HG03045 (cell line): ENCODE measurements at regions not wholly inside any gene's neighbourhood (a gene's known extent, or its start where the extent isn't known, plus 50 kb on each side); places are given as distances from the start of the nearest gene placed in this dataset.

Source experiments
- ATAC-seq: cut with Tn5 transposase; IDR thresholded peaks from one replicate; pipeline ENCODE4 v1.9.1; 2021; ENCODE audit warnings: mild to moderate bottlenecking, moderate library complexity; ENCODE audit not compliant: unreplicated experiment

GRCh38 chr21:17987382-17988101 lies 168.4 kb upstream of the C21orf91 start:
- no peak for ATAC-seq

DNA sequence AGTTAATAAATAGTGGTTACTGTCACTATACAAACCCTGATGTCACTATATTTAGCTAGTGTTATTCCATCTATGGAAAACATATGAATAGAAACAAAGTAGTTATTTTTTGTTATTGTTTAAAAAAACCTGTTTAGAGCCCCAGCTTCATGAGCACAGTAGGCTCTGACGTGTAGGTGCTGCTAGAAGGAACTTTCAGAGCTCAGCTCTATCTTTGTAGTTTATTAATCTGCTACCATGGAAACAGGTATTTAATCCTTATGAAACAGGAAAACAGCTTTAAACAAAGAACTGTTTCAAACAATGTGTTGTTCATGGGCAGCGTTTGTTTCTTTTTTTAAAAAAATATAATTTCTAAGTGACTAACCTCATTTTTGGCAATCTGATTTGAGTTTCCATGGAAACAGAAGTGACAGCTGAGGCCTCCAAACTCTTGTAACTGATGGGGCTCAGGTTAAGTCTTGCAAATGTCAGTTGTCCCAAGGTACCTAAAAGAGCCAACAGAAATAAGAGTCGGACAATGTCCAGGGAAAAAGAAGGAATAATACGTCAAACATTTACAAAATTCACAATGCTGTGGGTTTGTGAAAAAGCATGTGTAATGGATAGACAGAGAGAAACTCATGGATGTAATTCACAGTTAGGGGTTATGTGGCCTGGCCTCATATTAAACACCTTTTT lies 162.0 kb upstream of the C21orf91 start:
- ATAC-seq: no peak

GRCh38 chr21:17979763-17980162 lies 160.6 kb upstream of the C21orf91 start:
- no peak for ATAC-seq

GRCh38 chr21:17978895-17979294 lies 159.7 kb upstream of the C21orf91 start:
- no peak for ATAC-seq

DNA sequence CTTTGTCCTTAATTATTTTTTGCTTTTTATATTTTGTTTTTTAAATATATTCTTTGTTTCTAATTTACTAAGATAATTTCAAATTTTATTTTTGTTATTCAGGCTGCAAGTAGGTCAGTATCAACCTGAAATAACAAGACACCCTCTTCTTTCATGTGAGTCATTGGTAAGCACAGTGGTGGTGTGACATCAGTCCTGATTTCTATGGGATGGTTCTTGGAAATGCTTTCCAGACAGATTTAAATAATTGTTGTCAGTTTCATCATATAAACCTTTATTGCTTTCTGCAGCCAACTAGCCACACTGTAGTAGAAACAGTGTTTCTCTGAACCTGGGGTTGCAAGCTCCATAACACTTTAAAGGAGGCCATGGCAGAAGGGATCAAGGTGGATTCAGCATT lies 157.5 kb upstream of the C21orf91 start:
- no peak for ATAC-seq

DNA sequence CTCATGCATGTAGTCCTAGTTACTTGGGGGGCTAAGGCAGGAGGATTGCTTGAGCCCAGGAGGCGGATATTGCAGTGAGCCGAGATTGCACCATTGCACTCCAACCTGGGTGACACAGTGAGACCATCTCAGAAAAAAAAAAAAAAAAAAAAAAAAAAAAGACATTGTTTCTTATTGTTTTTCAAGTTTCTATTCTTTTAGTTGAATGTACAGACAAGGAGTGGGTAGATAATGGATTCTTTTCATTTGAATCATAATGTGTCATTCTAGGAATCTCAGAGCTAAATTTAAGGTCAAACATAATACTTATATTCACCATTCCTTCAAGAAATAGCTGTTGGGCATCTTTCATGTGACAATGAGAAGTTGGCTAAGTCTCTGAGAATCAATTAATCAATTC lies 157.0 kb upstream of the C21orf91 start:
- ATAC-seq: no peak

GRCh38 chr21:17967319-17967718 lies 148.2 kb upstream of the C21orf91 start:
- no peak for ATAC-seq

GRCh38 chr21:17964716-17965115 lies 145.6 kb upstream of the C21orf91 start:
- no peak for ATAC-seq

DNA sequence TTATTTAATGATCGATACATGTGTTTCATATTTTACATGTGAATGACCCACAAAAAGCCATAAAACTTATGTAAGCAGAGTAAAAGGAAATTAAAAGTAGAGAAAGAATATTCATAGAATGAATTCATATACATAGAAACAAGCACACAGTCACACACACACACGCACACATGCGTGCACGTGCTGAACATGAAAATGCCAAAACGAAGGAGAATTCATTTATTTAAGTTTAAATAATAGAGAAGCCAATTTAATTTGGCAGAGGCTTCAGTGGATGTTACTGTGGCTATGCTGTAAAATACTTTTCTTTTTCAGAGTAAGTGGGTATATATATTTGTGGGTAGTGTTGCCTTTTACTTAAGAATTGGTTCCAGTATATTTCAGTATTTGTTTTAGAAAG lies 145.0 kb upstream of the C21orf91 start:
- no peak for ATAC-seq

- ATAC-seq: no peak
Observed at GRCh38 chr21:17950591-17950990, 131.4 kb upstream of the C21orf91 start.

DNA sequence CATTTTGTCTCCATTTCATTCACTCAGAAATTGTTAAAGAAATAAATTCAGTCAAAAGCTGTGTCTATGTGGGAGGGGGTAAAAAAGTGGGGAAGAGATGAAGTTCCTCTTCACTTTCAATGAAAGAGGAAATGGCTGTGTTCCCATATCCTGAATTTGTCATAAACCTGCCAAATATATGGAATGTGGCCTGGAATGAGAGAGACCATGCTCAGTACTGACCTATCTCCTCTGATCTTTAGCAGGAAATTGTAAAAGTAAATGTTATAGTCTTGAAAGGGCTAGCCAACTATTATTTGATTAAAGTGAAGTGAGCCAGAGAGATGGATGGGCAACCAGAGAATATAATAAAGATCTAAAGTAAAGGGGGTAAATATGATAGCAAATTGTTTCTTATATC lies 130.3 kb upstream of the C21orf91 start:
- ATAC-seq: no peak

GRCh38 chr21:17947531-17947930 lies 128.4 kb upstream of the C21orf91 start:
- no peak for ATAC-seq

GRCh38 chr21:17931080-17931479 lies 111.9 kb upstream of the C21orf91 start:
- ATAC-seq: no peak

GRCh38 chr21:17930093-17930492 lies 110.9 kb upstream of the C21orf91 start:
- ATAC-seq: no peak

DNA sequence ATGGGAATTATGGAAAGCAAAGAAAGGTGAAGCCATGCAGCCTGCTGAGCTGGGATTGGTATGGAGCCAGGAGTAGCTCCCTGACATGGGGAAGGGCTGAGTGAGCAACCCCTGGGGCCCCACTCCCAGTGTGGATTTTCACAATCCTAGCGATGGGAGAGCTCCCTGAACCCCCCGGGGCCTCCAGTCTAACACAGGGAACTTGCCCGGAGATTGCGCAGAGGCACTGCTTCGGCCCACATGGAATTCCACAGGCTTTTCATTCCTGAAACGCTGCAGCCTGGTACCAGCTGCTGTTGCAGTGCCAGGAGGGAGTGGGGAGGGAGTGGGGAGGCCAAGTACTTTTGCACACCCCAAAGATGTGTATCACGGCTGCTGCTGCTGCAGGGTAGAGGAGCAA lies 110.4 kb upstream of the C21orf91 start:
- no peak for ATAC-seq

GRCh38 chr21:17925899-17926298 lies 106.7 kb upstream of the C21orf91 start:
- no peak for ATAC-seq

GRCh38 chr21:17925000-17925610 lies 105.9 kb upstream of the C21orf91 start:
- ATAC-seq: peak; percentile 95

GRCh38 chr21:17921579-17922530 lies 102.7 kb upstream of the C21orf91 start:
- ATAC-seq: no peak

DNA sequence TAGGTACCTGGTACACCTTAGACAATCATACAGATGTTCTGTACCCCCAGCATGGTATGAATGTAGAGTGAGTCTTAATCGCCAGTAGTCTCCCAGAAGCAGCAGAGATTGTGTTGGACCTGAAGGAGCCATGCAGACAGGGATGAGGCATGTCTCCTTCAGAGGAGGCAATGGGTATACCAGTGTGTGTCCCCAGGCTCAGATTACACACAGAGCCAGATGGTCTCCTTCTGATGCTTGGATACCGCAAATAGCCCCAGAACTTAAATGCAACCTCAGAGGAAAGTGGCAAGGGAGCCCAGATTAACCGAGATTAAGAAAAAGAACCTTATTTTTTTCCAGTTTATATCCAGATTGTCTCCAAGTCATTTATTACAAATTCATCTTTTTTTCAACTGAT lies 96.8 kb upstream of the C21orf91 start:
- ATAC-seq: no peak

GRCh38 chr21:17911628-17912027 lies 92.5 kb upstream of the C21orf91 start:
- no peak for ATAC-seq
